GM19455 (cell line): ENCODE measurements at regions not wholly inside any gene's neighbourhood (a gene's known extent, or its start where the extent isn't known, plus 50 kb on each side); places are given as distances from the start of the nearest gene placed in this dataset.

Source experiments
- ATAC-seq: cut with Tn5 transposase; IDR thresholded peaks from one replicate; pipeline ENCODE4 v1.9.1; 2021; ENCODE audit not compliant: unreplicated experiment

DNA sequence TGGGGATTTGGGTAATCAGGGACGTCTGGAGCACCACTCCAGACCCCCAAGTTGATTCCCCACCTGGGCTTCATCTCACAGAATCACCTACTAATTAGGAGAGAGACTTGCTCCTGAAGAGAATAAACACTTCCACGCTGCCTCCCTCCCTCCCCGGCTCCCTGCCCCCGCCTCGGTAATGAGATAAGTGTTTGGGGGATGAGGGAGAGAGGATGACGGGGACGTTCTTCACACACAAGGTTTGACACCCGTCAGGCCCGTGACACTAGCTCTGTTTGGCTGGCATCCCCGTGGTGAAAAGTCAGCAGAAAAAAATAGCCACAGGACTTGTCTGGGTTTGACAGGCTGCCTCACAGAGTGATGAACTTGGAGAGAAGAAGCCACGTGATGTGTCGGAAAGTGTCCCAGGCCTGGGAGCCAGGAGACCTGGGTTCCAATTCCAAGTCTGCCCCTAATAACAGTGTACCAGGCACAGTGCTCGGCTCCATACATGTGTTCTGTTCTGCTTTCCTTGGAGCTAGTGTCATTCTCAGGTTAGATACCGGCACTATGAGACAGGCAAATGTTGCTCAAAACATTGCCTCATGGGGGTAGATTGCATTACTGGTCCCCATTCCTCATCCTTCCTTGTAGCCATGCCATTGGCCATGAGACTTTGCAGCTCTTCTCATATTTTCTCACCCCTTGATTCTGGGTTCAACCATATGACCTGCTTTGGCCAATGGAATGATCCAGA, 578.0 kb downstream of the BCOR start:
- no peak for ATAC-seq

DNA sequence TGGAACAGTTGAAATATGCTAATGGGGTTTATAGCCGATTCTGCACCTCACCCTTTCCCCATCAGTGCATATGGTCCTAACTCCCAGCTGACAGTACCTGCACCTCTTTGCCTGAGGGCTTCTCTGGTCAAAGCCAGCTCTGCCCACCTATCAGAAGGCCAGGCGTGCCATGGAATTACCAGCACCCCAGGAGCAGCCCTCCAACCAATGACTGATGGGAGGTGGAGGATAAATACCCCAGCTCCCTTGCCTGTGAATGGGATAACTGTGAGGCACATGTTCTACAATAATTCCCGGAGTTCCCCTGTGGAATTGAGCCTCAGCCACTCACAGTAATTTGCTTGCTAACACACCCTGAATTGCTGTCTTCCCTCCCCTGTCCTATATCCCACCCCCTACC, 572.0 kb downstream of the BCOR start:
- no peak for ATAC-seq

DNA sequence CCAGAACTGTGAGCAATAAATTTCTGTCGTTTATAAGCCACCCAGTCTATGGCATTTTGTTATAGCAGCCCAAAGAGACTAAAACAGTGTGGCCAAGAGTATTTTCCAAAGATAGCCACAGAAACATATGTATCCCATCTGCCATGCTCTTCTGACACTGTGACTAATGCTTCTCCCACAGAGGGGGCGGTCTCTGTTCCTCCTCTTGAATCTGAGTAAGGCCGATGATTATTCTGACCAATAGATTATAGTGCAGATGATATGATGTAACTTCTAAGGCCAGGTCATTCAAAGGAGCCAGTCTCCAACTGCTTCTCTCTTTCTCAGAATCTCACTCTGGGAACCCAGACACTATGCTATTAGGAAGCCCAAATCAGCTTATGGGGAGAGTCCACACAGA, 570.7 kb downstream of the BCOR start:
- no peak for ATAC-seq

DNA sequence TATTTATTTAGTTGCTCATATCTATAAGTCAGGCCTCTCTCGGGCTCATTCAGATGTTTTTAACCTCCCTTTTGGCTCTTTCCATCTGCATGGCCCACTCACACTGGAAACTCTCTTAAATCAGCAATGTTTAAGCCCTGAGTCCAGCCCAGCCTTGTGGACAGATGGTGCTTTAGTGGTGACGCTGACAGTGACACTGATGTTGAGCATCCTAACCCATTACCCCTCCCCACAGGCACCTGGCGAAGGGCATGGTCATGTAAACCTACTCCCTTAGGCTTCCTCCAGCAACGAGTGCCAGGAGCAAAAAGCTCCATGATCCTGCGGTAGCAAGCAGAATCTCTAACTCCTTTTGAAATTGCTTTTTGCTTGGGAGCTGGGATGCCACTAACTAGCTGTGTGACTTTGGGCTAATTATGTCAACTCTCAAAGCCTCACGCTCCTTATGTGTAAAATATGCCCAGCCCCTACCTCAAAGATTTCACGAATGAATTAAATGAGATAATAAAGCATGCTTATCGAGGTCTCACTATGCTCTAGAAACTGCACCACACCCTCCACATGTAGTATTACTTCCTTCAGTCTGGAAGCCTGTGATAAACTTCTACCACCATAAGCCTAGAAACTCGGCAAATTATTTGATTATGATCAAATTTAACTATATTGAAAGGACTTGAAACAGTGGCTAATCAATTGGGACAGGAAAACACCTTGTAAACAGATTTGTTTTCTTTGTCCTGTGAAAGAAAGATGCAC, 569.4 kb downstream of the BCOR start:
- ATAC-seq, result no peak

DNA sequence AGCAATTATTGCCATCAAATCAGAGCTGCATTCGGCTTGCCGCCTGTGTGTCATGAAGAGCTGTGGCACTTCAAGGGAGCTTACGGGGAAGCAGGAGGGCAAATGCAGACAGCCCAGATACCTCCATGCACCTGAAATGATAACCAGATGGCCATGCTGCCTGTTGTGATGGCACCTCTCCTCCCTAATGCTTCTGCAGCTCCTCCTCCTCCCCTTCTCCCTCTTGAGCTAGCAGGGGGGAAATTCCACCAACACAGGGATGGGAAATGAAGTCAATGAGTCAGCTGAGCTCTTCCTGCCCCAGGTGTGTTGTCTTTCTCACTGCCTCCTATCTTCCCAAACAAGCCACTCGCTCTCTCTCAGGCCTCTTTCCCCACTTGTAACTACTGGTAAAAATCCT, 565.0 kb downstream of the BCOR start:
- no peak for ATAC-seq

DNA sequence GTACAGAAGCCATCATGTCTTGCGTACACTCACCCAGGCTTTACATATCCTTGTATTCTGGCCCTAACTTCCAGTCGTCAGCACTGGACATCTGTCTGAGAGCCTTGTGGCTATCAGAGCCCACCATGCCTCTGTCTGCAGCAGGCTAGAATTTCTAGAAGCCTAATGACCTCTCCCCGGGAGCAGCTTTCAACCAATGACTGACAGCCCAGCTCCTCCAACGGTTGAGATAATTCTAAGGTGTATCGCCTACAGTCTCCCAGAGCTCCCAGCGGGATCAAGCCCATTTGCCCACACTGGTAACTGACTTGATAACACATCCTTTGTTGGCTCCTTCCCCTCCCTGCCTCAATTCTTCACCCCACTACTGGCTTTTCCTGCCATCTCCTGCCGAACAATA, 562.8 kb downstream of the BCOR start:
- ATAC-seq, result no peak

DNA sequence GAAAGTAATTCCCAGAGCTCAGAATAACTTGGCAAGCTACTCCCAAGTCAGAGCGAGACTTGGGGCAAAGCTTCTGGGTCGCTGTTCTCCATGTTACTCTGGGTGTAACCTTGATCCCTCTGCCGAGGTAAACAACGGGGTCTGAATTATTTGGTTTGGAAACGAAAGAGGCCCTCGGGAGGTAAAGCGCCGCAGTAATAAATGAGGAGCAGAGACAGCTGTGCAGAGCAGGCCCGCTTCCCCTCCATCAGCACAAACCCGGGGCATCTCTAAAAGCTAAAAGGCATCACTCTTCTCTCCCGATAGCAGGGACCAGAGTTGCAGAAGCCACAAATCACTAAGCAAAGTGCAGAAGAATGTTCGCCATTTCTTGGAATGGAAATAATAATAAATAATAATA, 561.5 kb downstream of the BCOR start:
- ATAC-seq, result no peak

DNA sequence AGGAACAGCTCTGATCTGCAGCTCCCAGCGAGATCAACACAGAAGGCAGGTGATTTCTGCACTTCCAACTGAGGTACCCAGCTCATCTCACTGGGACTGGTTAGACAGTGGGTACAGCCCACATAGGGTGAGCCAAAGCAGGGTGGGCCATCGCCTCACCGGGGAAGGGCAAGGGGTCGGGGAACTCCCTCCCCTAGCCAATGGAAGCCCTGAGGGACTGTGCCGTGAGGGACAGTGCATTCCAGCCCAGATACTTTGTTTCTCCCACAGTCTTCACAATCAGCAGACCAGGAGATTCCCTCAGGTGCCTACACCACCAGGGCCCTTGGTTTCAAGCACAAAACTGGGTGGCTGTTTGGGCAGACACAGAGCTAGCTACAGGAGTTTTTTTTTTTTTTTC, 555.9 kb downstream of the BCOR start:
- ATAC-seq, result no peak

DNA sequence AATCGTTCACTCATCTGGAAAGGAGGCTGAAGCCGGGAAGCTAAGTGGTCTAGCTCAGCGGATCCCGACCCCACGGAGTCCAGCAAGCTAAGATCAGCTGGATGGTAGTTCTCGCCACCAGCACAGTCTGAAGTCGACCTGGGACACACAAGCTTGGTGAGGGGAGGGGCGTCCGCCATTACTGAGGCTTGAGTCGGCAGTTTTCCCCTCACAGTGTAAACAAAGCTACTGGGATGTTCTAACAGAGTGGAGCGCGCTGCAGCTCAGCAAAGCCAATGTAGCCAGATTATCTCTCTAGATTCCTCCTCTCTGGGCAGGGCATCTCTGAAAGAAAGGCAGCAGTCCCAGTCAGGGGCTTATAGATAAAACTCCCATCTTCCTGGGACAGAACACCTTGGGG, 555.4 kb downstream of the BCOR start:
- ATAC-seq, result no peak

DNA sequence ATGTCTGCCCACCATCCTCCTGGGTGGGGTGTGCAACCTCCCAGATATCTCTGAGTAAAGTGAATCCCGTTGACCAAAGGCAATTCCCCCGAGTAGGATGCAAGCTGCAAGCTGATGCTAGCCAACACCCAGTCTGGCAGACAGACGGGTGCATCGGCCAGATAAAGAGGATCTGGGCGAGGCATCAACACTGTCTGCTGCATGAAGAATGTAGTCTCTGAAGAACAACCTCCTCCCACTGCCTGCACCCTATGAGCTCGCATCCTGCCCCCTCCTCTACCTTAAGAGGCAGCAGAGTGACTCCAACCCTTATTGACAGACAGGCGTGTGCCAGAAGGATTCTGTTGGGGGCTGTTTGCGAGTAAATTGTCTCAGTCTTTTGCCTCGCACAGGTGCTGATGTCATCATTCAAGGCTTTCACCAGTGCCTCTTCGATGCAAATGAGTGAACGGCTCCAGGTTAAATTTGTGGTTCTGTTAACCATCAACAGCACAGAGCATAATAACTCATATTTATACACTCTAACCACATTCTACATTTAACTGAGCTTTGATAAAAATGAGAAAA, 546.9 kb downstream of the BCOR start:
- no peak for ATAC-seq

DNA sequence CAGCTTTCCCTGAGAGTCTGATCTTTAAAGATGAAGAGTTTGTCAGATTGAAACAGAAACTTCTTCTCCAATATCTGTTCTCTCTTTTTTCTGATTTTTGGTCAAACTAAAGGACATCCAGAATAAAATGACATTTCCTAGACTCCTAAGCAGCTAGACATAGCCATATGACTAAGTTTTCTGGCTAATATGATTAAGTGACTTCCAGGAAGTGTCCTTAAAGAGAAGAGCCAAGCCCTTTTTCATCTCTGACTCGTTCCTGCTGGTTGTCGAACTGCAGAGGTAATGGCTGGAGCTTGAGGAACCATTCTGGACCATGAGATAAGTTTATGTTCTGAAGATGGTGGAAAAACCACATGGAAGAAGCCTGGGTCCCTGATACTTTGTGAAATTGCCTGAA, 546.0 kb downstream of the BCOR start:
- ATAC-seq, result no peak

DNA sequence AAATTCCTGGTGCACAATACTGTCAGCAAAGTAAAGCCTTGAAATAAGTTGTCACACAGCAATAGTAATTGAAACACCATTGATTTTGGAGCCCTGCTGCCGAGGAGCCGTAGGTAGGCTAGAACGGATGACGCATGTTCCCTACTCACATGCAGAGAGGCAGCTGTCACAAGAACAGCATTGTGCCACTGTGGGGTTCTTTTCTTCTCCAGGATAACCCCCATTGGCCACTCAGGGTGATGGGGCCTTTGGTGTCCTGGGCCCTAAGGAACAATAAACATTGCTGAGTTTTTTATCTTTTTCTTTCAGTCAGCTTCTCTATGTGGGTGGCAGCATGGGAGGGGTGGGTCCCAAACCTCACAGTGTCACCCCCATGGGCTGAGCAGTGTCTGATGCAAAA, 542.3 kb downstream of the BCOR start:
- no peak for ATAC-seq

DNA sequence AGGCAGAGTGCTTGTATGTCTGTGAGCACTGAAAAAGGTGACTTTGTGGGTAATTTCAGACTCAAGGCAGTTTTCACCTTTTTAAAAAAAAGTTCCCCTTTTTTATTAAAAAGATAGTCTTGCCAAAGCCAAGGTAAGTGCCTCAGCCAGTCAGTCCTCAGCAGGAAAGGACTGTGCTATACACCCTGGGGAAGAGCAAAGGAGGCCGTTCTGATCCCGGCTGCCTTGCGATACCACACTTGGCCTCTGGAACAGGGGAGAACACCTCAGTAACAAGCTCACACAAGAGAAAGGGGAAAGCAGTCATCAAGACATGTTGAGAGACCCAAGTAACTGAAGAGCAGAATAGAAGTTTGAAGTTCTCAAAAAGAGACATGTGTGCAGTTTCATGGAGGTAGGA, 541.7 kb downstream of the BCOR start:
- ATAC-seq, result no peak

DNA sequence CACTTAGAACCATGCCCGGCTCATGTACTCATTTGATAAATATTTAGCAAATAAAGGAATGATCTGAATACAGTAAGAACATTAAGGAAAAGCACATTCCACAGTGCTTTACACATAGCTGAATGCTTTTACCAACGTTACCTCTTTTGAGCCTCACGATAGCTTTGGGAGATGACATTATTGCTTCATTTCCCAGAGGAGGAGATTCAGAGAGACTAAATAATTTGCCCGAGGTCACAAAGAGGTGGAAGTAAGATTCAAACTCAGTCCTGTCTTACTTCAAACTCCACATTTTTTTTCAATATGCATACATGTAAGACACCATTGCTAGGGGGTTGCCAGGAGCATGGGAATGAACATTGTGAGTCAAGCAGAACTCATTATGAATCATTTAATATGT, 538.5 kb downstream of the BCOR start:
- no peak for ATAC-seq

DNA sequence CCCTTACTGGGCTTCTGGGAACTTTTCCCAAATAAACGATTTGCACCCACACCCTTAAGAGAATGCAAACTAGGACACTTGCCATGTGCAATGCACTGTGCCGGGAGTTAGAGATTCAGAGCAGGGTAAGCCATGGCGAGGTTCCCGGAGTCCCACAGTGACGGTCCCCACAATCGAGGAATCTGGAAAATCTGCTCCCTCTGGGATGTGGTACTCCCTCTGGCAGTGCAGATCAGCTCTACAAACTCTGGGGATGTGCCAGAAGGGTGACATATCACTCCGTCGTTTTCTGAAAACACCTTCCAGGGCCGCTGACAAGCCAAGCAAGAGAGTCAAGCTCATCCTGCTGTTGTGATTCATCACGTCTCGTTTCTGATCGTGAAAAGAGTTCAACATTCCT, 537.5 kb downstream of the BCOR start:
- no peak for ATAC-seq

DNA sequence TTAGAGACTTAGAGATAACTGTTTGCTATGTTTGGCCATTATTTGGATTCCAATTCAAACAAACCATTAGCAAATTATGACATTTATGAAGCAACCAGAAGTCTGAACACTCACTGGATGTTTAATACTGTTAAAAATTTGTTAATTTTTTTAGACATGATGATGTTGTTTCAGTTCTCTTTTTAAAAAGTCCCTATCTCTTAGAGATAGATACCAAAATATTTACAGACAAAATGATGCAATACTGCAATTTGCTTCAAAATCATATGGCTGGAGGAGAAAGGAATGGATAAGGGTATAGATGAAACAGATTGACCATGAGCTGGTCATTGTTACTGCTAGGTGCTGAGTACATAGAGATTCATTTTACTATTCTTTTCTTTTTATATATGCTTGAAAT, 534.6 kb downstream of the BCOR start:
- ATAC-seq, result no peak

DNA sequence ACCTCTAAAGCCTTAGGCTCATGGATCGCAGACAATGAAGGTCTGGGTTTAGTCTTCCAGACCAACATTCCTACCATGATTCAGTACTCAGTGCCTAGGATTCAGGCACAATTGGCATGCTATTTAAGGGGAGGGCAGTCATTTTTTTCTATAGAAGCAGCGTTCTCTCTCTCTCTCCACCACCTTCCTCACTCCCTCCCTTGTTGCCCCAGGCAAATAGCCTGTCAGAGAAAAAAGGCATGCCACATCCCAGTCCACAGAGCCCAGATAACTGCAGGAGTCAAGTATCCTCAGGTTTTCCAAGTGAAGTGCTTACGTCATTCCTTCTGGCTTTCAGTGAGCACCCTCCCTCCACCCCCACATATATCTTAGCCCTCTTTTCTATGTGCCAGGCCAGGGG, 533.0 kb downstream of the BCOR start:
- ATAC-seq, result no peak

DNA sequence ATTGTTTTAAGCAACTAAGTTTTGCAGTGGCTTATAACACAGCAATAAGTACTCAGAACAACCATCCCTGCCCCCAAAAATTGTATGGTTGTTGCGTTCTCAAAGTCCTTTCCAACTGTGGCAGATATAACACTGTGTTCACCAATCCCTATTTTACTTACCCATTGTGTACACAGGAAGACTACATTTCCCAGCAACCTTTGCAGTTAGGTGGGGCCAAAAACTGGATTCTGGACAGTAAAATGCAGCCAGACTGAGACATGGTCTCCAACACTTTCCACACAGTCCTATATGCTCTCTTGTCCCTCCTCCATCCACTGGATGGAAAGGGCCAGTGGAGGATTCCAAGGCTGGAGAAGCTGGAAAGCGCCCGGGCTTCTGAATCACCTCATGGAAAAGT, 523.6 kb downstream of the BCOR start:
- ATAC-seq, result no peak

DNA sequence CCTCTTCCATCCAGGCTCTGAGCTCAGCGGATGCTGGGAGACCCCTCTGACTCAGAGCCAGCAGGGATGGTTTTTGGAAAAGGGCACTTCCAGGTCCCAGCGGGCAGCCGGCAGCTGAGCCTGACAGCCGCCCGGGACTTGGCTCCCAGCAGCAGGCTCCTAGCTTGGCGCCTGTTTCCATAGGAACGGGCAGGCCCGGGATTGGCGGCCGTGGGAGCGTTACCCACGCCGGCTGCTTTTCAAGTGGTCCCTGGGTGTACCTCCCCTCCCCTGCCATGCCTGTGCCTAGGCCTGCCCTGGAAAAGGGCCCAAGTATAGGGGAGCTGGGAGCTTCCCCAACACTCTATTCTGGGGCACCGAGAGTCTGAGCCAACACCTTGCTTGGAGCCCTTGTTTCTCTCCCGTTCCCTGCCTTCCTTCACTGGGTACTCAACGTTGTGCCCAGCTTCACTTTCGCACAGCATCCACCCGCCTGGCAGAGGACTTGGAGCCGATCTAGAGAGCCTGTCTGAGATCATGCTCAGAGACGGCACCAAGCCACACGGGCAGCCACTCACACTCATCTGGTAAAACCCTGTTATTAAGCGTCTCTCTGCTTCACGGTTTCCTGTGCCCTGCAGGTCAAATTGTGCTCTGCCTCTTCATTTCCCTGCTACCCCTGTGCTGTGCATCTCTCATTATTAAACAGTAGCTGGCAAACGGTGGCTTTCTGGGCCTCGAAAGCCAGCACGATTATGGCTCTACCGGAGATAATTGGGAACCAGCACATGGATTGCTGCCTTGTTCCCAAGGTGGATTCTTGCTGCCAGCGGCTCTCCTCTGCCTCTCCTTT, 521.5 kb downstream of the BCOR start:
- ATAC-seq, result no peak

DNA sequence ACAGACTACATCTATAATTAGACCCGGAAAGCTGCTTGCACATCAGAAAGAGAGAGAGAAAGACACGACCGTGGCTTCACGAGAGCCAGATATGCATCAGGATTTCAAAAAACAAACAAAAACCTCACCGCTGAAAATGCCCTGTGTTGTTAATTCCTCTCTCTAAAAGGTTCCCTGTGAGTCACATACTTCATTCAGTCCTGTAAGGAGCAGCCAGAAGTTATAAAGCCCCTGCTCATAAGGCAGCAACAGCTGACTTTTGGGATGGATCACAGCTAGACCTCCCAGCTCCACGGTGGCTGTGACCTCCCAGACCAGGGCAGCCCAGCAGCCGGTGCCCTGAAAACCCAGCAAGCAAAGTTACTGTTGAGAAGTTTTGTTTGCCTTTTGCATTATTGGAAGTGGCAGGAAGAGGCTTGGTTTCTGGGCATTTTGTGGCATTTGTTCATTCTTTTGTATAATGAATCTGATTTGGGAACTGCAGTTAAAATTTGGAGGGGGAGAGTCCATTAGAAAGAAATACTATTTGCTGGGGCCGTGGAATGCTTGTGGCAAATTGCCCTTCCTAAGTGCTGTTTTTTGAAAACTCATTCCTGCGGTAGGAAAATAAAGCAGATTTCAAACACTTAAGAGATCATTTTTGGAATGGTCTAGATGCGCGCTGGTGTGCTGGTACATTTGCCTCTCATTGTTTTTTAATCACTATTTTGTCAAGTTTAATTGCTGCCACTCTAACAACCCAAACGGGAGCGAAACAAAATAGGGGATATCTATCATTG, 520.4 kb downstream of the BCOR start:
- no peak for ATAC-seq
